CD14-positive monocyte (primary cell): ENCODE measurements at regions not wholly inside any gene's neighbourhood (a gene's known extent, or its start where the extent isn't known, plus 50 kb on each side); places are given as distances from the start of the nearest gene placed in this dataset.
A peak's percentile ranks its signal among the peaks of the same experiment; 100 is the strongest.

Source experiments
- DNase-seq, 3 donors: peaks; one replicate each; pipeline ENCODE4 v3.0.0-alpha.2; 2011 to 2022
- H2AFZ ChIP-seq: 2 replicates; pipeline ENCODE4 v1.6.0; 2012; ENCODE audit warnings: mild to moderate bottlenecking, low read depth, low read length, inconsistent platforms; ENCODE audit not compliant: insufficient read depth, poor library complexity, severe bottlenecking
- H3K27ac ChIP-seq, 2 donors: 1 replicate in 1 of 2; 2 replicates in 1 of 2; pipeline ENCODE4 v1.5.1; 2012 to 2013; ENCODE audit warnings: low read length in 2 of 2, control low read depth in 1 of 2, inconsistent platforms in 1 of 2, low read depth in 1 of 2, mild to moderate bottlenecking in 1 of 2
- H3K27me3 ChIP-seq, 2 donors: one replicate each; pipeline versions ENCODE4 v1.6.0 to v1.6.1; 2011 to 2013; ENCODE audit warnings: low read length in 2 of 2; ENCODE audit not compliant: control insufficient read depth in 2 of 2, insufficient read depth in 2 of 2
- H3K36me3 ChIP-seq, 2 donors: replicated peaks in 1 of 2; 1 replicate in 1 of 2; 2 replicates in 1 of 2; pipeline versions ENCODE4 v1.5.1 to v1.6.1; 2012 to 2013; ENCODE audit warnings: low read length in 2 of 2, control low read depth in 1 of 2, inconsistent platforms in 1 of 2, mild to moderate bottlenecking in 1 of 2; ENCODE audit not compliant: insufficient read depth in 2 of 2, control insufficient read depth in 1 of 2
- H3K4me1 ChIP-seq, 2 donors: 1 replicate in 1 of 2; 2 replicates in 1 of 2; pipeline versions ENCODE4 v1.5.1 to v1.6.1; 2012 to 2013; ENCODE audit warnings: low read length in 2 of 2, control low read depth in 1 of 2, inconsistent platforms in 1 of 2, mild to moderate bottlenecking in 1 of 2, moderate library complexity in 1 of 2; ENCODE audit not compliant: insufficient read depth in 2 of 2, control insufficient read depth in 1 of 2
- H3K4me2 ChIP-seq: replicated peaks from 2 replicates; pipeline ENCODE3; 2012; ENCODE audit warnings: low read length, moderate library complexity, mild to moderate bottlenecking; ENCODE audit not compliant: poor library complexity, severe bottlenecking; ENCODE audit errors: extremely low read depth
- H3K4me3 ChIP-seq, 3 experiments: fragments of 200-600 bp in 1 of 3; sonication (generic) in 1 of 3; replicated peaks in 1 of 3; 1 replicate in 2 of 3; 2 replicates in 1 of 3; pipeline ENCODE4 v1.5.1; 2011 to 2013; ENCODE audit warnings: low read length in 3 of 3, mild to moderate bottlenecking in 3 of 3, control low read depth in 2 of 3, low read depth in 2 of 3, inconsistent platforms in 1 of 3, moderate library complexity in 1 of 3
- H3K79me2 ChIP-seq: 2 replicates; pipeline ENCODE4 v1.6.0; 2012; ENCODE audit warnings: mild to moderate bottlenecking, control low read depth, inconsistent platforms, low read length, moderate library complexity; ENCODE audit not compliant: insufficient read depth
- H3K9ac ChIP-seq: 2 replicates; pipeline ENCODE4 v1.6.0; 2017; ENCODE audit warnings: low read length, mild to moderate bottlenecking; ENCODE audit not compliant: insufficient read depth, poor library complexity, severe bottlenecking
- H3K9me3 ChIP-seq, 2 donors: replicated peaks in 1 of 2; 1 replicate in 1 of 2; 2 replicates in 1 of 2; pipeline versions ENCODE4 v1.5.1 to v1.6.1; 2012 to 2013; ENCODE audit warnings: low read length in 2 of 2, control low read depth in 1 of 2; ENCODE audit not compliant: control insufficient read depth in 1 of 2, insufficient read depth in 1 of 2
- H4K20me1 ChIP-seq: 2 replicates; pipeline ENCODE4 v1.6.0; 2012; ENCODE audit warnings: mild to moderate bottlenecking, low read length, control low read depth, moderate library complexity; ENCODE audit not compliant: insufficient read depth
- H3K27ac Mint-ChIP-seq, 7 donors: one replicate each; pipeline ENCODE4 v1.8.0; 2020; ENCODE audit warnings: mild to moderate bottlenecking in 7 of 7, mixed read lengths in 7 of 7, moderate library complexity in 6 of 7, inconsistent platforms in 2 of 7
- H3K27me3 Mint-ChIP-seq, 3 donors: one replicate each; pipeline ENCODE4 v1.8.0; 2021 to 2022; ENCODE audit warnings: low read depth in 3 of 3, mild to moderate bottlenecking in 3 of 3, mixed read lengths in 3 of 3, moderate library complexity in 3 of 3, inconsistent platforms in 1 of 3
- H3K36me3 Mint-ChIP-seq, 2 donors: one replicate each; pipeline ENCODE4 v1.8.0; 2020; ENCODE audit warnings: mixed read lengths in 2 of 2, inconsistent platforms in 1 of 2, mild to moderate bottlenecking in 1 of 2
- H3K4me1 Mint-ChIP-seq: one replicate; pipeline ENCODE4 v1.8.0; 2020; ENCODE audit warnings: mild to moderate bottlenecking, mixed read lengths
- H3K4me3 Mint-ChIP-seq, 2 donors: one replicate each; pipeline ENCODE4 v1.8.0; 2020; ENCODE audit warnings: mild to moderate bottlenecking in 2 of 2, mixed read lengths in 2 of 2, moderate library complexity in 1 of 2
- H3K9me3 Mint-ChIP-seq, 7 donors: one replicate each; pipeline ENCODE4 v1.8.0; 2020 to 2022; ENCODE audit warnings: mixed read lengths in 7 of 7, mild to moderate bottlenecking in 6 of 7, moderate library complexity in 6 of 7, inconsistent platforms in 2 of 7
- CTCF ChIP-seq: fragments of 200-600 bp; IDR thresholded peaks from one replicate; pipeline ENCODE4 v1.8.0; 2022; ENCODE audit warnings: antibody characterized with exemption, mild to moderate bottlenecking
- WGBS: methylation state at CpG from one replicate; pipeline ENCODE4 v1.1.5; 2013; ENCODE audit warnings: missing lambda C conversion rate; ENCODE audit not compliant: insufficient coverage; 5-methylcytosine and 5-hydroxymethylcytosine counted together
- intact Hi-C, 2 donors: fragments of 100-400 bp; cut with micrococcal nuclease; formaldehyde crosslinking; loops; one replicate each; pipeline versions ENCODE4 v1.15.0 to v1.15.1; 2023

GRCh38 chr4:126405369-126405982 lies 1090.7 kb downstream of the FAT4 start:
- Histone ChIP-seq H3K79me2 (no peaks in the 10 kb centered on the region), H3K9ac (no peak overlapping the region), H3K27me3 (no peaks in the 10 kb centered on the region), H3K9me3 (no peaks in the 10 kb centered on the region), H3K36me3 (no peaks in the 10 kb centered on the region), H3K27ac (no peak overlapping the region), H3K4me3 (no peak overlapping the region), H3K4me1 (no peaks in the 10 kb centered on the region), H3K4me2 (no peak overlapping the region), H4K20me1 (no peaks in the 10 kb centered on the region), H2AFZ (no peak overlapping the region)
- Mint-ChIP-seq H3K36me3 (no peaks in the 10 kb centered on the region), H3K4me1 (no peaks in the 10 kb centered on the region), H3K9me3 (peaks cover 0 to 2% (median 0%) of the 10 kb centered on the region in 7 donors), H3K27ac (no peak overlapping the region), H3K4me3 (no peak overlapping the region), H3K27me3 (peaks cover 0 to 2% (median 0%) of the 10 kb centered on the region in 3 donors)
- intact Hi-C loops: no loop called here
- WGBS: 86% methylated on average over 1 of the region's 2 CpGs
- DNase-seq: no peak
- TF ChIP-seq CTCF: peak; percentile 12

DNA sequence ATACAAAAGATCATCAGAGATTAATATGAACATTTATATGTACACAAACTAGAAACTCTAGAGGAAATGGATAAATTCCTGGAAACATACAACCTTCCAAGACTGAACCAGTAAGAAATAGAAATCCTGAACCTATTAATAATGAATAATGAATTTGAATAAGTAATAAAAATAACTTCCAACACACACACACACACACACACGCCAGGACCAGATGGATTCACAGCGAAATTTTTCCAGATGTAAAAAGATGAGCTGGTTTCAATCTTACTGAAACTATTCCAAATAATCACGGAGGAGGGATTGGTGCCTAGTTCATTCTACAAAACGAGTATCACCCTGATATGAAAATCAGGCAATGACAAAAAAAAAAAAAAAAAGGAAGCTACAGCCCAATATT lies 1095.0 kb downstream of the FAT4 start:
- intact Hi-C loops: no loop called here
- Histone ChIP-seq H3K79me2 (no peaks in the 10 kb centered on the region), H3K9ac (no peak overlapping the region), H3K9me3 (no peaks in the 10 kb centered on the region), H3K4me2 (no peak overlapping the region), H3K36me3 (no peaks in the 10 kb centered on the region), H4K20me1 (no peaks in the 10 kb centered on the region), H2AFZ (no peak overlapping the region), H3K27me3 (no peaks in the 10 kb centered on the region), H3K4me3 (no peak overlapping the region), H3K4me1 (no peaks in the 10 kb centered on the region), H3K27ac (no peak overlapping the region)
- Mint-ChIP-seq H3K9me3 (peaks cover 0 to 5% (median 0%) of the 10 kb centered on the region in 7 donors), H3K36me3 (no peaks in the 10 kb centered on the region), H3K27me3 (peaks cover 0 to 2% (median 0%) of the 10 kb centered on the region in 3 donors), H3K4me1 (no peaks in the 10 kb centered on the region), H3K4me3 (no peak overlapping the region), H3K27ac (no peak overlapping the region)
- no peak for TF ChIP-seq CTCF
- no peak for DNase-seq
- no CpG with 5 or more reads among the region's 4 CpGs for WGBS
